ENCODE measurements at regions not wholly inside any gene's neighbourhood (a gene's known extent, or its start where the extent isn't known, plus 50 kb on each side); places are given as distances from the start of the nearest gene placed in this dataset.

DNA sequence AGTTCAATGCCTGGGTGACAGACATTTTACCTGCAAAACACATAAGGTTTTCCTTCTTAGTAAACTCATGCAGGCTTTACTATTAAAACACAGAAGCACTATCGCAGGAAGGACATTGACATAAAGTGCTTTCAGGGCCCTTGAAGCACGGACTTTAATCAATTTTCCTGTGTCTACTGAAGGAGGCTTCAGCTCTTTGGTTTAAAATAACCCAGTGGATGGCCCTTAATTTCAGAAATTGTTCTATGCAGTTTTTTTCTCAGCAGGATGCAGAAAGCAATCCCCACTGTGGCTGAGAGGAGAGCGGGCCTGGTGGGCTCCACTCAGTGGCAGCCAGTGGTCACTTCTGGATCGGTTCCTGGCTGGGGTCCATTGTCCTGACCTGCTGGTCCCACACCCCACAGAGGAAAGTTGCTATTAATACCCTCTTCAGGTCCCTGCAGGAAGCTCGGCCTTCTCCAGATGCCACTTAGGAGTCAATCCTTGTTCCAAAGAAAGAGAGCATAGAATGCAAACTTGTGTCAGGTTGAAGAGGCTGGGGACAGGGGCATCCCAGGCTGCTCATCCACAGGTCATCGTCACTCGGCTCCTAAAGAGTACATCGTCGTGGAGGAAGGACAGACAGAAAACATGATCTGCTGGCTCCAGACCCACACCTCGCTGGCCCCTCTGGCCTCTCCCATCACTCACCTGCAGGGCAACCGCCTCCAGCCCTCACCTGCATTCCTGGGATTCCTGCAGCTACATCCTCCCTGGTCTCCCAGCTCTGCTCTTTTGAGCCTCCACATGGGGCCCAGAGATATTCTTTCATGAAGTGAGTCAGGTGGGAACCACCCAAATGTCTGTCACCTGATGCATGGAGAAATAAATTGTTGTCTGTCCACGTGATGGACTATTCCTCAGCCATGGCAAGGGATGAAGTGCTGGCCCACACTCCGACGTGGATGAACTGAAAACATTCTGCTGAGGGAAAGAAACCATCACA is 153.1 kb downstream of the PSMG1 start:
- peaks cover 3% of the 10 kb centered on the region for H3K9me3 ChIP-seq (ENCODE audit: control insufficient read depth, low read depth, low read length)
- peak overlapping the region; percentile 9 for H3K27ac ChIP-seq (ENCODE audit: low read length)
- H3K4me1 ChIP-seq (ENCODE audit: control insufficient read depth, low read depth, low read length): peaks cover 19% of the 10 kb centered on the region
- H3K36me3 ChIP-seq (ENCODE audit: control insufficient read depth, low read depth, low read length): no peaks in the 10 kb centered on the region
- no peak overlapping the region for H3K4me3 ChIP-seq (ENCODE audit: low read length)
- no peaks in the 10 kb centered on the region for H3K27me3 ChIP-seq (ENCODE audit: control insufficient read depth, insufficient read depth, low read length)
- no peak overlapping the region for H3K9ac ChIP-seq (ENCODE audit: low read length)

DNA sequence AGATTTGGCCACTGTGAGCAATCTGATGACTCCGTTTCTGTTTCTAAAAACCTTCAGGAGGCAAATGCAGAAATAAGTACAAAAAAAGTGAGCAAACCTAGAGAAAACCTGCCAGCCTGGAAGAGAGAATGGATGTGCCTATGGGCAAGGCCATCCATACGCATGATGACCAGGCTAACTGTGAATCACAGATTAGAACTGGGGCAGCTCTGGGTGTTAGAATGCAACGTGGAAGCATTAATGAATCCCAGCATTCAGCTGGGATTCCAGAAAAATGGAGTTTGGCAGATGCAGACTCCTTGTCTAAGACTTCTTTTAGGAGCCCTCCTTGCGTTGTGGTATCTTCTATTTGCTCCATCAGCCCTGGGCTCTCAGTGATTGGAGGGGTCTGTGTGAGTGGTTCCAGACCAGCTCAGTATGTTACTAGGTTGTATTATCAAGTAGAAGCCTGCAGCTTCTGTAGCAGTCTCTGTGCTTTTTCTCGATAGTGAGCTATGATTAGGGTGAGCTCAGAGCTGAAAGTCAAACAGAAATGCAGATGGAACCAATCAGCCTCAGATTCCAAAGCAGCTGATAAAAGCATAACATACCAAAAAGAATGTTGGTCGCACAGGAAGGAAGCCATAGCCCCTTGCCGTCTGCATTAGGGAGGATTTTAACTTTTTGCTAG is 154.0 kb downstream of the PSMG1 start:
- H3K4me3 ChIP-seq (ENCODE audit: low read length): no peak overlapping the region
- H3K4me1 ChIP-seq (ENCODE audit: control insufficient read depth, low read depth, low read length): peaks cover 19% of the 10 kb centered on the region
- no peak overlapping the region for H3K9ac ChIP-seq (ENCODE audit: low read length)
- no peaks in the 10 kb centered on the region for H3K36me3 ChIP-seq (ENCODE audit: control insufficient read depth, low read depth, low read length)
- peaks cover 3% of the 10 kb centered on the region for H3K9me3 ChIP-seq (ENCODE audit: control insufficient read depth, low read depth, low read length)
- H3K27ac ChIP-seq (ENCODE audit: low read length): no peak overlapping the region
- H3K27me3 ChIP-seq (ENCODE audit: control insufficient read depth, insufficient read depth, low read length): no peaks in the 10 kb centered on the region

DNA sequence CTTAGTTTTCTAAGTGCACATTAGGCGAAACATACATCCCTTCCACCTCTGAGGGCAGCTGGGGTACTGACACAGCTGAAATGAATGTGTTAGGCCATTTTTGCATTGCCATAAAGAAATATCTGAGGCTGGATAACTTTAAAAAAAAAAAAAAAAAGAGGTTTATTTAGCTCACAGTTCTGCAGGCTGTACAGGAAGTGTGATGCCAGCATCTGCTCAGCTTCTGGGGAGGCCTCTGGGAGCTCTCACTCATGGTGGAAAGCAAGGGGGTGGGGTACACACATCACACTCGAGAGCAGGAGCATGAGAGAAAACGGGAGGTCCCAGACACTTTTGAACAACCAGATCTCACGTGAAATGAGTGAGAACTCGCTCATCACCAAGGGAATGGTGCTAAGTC is 158.1 kb downstream of the PSMG1 start:
- H3K9ac ChIP-seq (ENCODE audit: low read length): no peak overlapping the region
- no peak overlapping the region for H3K4me3 ChIP-seq (ENCODE audit: low read length)
- H3K36me3 ChIP-seq (ENCODE audit: control insufficient read depth, low read depth, low read length): no peaks in the 10 kb centered on the region
- H3K4me1 ChIP-seq (ENCODE audit: control insufficient read depth, low read depth, low read length): peaks cover 22% of the 10 kb centered on the region
- no peaks in the 10 kb centered on the region for H3K27me3 ChIP-seq (ENCODE audit: control insufficient read depth, insufficient read depth, low read length)
- peaks cover 3% of the 10 kb centered on the region for H3K9me3 ChIP-seq (ENCODE audit: control insufficient read depth, low read depth, low read length)
- H3K27ac ChIP-seq (ENCODE audit: low read length): no peak overlapping the region

DNA sequence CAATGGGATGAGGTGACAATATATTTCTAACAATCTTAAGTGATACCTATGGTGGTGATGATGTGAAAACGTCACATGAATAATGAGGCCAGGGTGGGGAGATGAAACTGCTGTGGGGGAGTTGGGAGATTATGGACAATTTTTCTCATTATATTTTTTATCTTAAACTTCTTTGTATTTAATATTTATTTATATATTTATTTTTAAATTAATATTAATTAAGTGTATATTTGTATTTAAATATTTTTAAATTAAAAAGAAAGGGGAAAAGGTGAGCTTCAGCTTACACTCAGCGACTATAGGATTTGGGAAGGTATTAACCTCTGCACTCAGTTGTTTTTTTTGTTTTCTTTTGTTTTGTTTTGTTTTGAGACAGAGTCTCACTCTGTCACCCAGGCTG is 158.7 kb downstream of the PSMG1 start:
- Histone ChIP-seq H3K9me3 (ENCODE audit: control insufficient read depth, low read depth, low read length) (peaks cover 3% of the 10 kb centered on the region), H3K9ac (ENCODE audit: low read length) (no peak overlapping the region), H3K4me3 (ENCODE audit: low read length) (no peak overlapping the region), H3K27ac (ENCODE audit: low read length) (no peak overlapping the region), H3K27me3 (ENCODE audit: control insufficient read depth, insufficient read depth, low read length) (no peaks in the 10 kb centered on the region), H3K4me1 (ENCODE audit: control insufficient read depth, low read depth, low read length) (peaks cover 15% of the 10 kb centered on the region), H3K36me3 (ENCODE audit: control insufficient read depth, low read depth, low read length) (no peaks in the 10 kb centered on the region)

DNA sequence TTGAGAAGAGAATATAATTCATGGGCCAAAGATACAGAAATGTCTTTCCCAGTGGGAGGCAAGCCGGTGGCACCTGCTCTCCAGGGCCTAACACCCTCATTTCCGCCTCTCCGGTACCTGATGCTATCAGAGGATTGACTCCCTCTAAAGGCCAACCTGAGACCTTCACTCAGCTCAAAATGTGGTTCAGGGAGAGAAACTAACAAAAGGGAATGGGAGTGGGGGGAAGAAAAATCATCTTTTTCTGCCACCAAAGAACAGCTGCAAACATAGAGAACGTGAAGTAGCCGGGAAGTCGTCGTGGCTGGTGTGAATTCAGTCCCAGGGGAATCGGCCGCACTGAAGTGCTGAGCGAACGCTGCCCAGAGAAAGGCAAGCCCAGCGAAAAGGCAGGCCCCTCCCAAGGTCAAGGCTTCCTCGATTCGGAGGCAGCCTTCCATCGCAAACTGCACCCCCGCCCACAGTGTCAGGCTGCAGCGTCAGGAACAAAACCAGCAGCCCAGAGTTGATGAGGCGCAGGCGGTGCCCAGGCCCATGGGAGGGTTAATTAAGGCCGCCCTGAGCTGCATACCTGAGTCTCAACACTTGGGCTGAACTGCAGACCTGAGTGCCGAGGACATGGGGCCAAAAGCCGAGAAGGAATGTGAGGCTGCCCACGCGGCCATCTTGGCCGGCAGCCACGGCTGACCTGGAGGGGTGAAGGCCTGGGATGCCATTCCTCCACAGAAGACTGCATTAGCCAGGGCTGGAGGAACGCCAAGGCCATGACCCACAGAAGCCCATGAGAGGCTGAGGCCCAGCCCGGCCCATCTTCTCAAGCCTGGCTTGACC is 160.2 kb downstream of the PSMG1 start:
- Histone ChIP-seq H3K36me3 (ENCODE audit: control insufficient read depth, low read depth, low read length) (no peaks in the 10 kb centered on the region), H3K27ac (ENCODE audit: low read length) (no peak overlapping the region), H3K4me1 (ENCODE audit: control insufficient read depth, low read depth, low read length) (peaks cover 10% of the 10 kb centered on the region), H3K27me3 (ENCODE audit: control insufficient read depth, insufficient read depth, low read length) (no peaks in the 10 kb centered on the region), H3K4me3 (ENCODE audit: low read length) (no peak overlapping the region), H3K9me3 (ENCODE audit: control insufficient read depth, low read depth, low read length) (peaks cover 1% of the 10 kb centered on the region), H3K9ac (ENCODE audit: low read length) (no peak overlapping the region)

DNA sequence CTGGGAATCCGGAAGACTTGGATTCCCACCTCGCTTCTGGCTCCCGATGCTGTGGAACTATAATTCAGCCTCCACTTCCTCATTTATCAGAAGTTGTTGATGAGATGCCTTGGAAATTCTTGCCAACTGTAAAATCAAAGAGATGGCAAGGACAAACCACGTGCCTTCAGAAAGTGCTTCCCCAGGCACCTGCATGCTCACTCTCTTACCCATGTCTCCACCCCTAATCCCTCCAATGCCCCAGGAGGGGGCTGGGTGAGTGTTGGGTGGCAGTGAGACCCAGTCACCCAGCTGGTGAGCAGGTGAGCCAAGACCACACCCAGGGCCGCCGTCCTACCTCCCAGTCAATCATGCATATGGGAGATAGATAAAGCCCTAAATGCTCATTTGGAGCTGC is 160.8 kb downstream of the PSMG1 start:
- Histone ChIP-seq H3K9me3 (ENCODE audit: control insufficient read depth, low read depth, low read length) (no peaks in the 10 kb centered on the region), H3K4me1 (ENCODE audit: control insufficient read depth, low read depth, low read length) (peaks cover 10% of the 10 kb centered on the region), H3K27me3 (ENCODE audit: control insufficient read depth, insufficient read depth, low read length) (no peaks in the 10 kb centered on the region), H3K27ac (ENCODE audit: low read length) (no peak overlapping the region), H3K9ac (ENCODE audit: low read length) (no peak overlapping the region), H3K36me3 (ENCODE audit: control insufficient read depth, low read depth, low read length) (no peaks in the 10 kb centered on the region), H3K4me3 (ENCODE audit: low read length) (no peak overlapping the region)

DNA sequence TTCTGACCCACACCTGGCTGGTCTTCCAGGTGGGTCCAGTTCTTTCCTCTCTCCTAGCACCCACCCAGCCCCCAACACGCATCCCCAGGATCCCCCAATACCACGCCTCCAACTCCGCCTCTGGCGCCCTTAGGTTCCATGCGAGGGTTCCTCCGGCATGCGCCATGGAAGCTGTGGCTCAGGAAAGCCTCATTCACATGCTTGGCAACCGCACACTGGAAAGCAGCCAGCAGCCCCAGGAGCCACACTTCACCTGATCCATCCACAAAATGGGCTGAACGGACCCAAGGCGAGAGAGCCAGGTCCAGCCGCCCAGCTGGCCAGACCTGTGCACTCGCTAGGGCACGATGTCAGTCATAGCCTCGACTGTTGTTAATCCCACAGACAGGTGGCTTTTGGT is 161.2 kb downstream of the PSMG1 start:
- H3K27ac ChIP-seq (ENCODE audit: low read length): no peak overlapping the region
- no peak overlapping the region for H3K9ac ChIP-seq (ENCODE audit: low read length)
- no peaks in the 10 kb centered on the region for H3K9me3 ChIP-seq (ENCODE audit: control insufficient read depth, low read depth, low read length)
- H3K36me3 ChIP-seq (ENCODE audit: control insufficient read depth, low read depth, low read length): no peaks in the 10 kb centered on the region
- peaks cover 10% of the 10 kb centered on the region for H3K4me1 ChIP-seq (ENCODE audit: control insufficient read depth, low read depth, low read length)
- H3K27me3 ChIP-seq (ENCODE audit: control insufficient read depth, insufficient read depth, low read length): no peaks in the 10 kb centered on the region
- no peak overlapping the region for H3K4me3 ChIP-seq (ENCODE audit: low read length)

DNA sequence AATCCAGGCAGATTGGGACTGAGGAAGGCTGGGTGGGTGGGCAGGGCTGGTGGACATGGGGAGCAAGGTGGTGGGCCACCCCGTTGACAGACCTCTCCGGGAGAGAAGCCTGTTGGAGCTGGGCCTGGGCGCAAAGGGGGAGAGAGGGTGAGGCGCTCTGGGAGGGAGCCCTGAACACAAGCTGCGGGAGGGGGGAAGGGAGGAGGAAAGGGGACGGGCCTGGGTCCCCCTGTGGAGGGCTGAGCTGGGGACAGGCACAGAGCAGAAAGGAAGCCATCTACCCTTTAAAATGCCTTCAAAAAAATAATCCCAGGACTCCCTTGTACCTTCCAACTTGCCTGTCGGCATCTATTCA is 161.8 kb downstream of the PSMG1 start:
- Histone ChIP-seq H3K4me1 (ENCODE audit: control insufficient read depth, low read depth, low read length) (peaks cover 10% of the 10 kb centered on the region), H3K27ac (ENCODE audit: low read length) (no peak overlapping the region), H3K9ac (ENCODE audit: low read length) (no peak overlapping the region), H3K27me3 (ENCODE audit: control insufficient read depth, insufficient read depth, low read length) (no peaks in the 10 kb centered on the region), H3K9me3 (ENCODE audit: control insufficient read depth, low read depth, low read length) (no peaks in the 10 kb centered on the region), H3K36me3 (ENCODE audit: control insufficient read depth, low read depth, low read length) (no peaks in the 10 kb centered on the region), H3K4me3 (ENCODE audit: low read length) (no peak overlapping the region)

DNA sequence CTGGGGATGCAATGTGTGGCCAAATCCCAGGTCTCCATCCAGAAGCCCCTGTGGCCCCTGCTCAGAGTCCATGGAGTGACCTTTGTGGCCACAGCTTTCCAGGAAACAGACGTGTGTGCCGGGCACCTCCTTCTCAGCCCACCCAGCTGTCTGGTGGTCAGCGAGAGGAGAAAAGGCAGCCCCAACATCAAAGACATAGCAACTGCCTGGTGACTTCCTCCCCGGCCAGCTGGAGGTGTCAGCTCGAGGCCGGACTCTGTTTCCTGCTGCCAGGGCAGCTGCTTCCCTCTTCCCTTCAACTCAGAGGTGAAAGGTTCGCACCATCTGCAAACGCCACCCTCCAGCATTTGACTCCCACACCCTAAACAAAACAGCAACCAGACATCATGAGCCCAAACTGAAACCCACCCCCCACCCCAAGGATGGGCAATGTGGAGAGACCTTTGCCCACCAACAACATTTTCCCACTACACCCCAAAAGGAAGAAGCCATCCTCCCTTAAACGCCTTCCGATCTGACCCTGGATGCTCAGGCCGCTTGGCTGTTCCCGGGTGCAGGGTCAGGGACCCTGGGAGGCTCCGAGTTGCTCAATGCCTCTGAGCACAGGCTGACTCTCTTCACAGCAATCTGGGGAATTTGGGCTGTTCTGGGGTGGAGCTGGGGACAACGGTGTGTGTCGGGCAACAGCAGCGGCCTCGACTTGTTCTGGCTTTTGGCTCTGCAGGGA is 162.3 kb downstream of the PSMG1 start:
- no peak overlapping the region for H3K9ac ChIP-seq (ENCODE audit: low read length)
- peaks cover 10% of the 10 kb centered on the region for H3K4me1 ChIP-seq (ENCODE audit: control insufficient read depth, low read depth, low read length)
- no peak overlapping the region for H3K27ac ChIP-seq (ENCODE audit: low read length)

DNA sequence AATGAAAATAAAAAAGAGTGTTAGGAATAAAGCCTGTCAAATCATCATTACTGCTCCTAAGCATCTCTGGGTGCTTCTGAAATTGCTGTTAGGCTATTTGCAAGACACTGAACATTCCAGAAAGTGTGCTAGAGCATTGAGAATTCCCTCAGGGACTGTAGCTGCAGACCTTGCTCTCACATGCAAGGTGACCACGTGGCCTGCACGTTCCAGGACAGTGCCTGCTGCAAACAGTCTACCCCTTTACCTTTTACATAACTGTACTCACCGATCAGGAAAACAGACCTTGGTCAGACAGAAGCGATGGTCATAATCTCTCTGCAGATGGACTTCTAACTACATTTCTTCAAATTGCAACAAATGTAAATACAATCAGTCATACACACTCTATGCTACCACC is 164.5 kb downstream of the PSMG1 start:
- no peak overlapping the region for H3K27ac ChIP-seq (ENCODE audit: low read length)
- no peaks in the 10 kb centered on the region for H3K9me3 ChIP-seq (ENCODE audit: control insufficient read depth, low read depth, low read length)
- no peak overlapping the region for H3K4me3 ChIP-seq (ENCODE audit: low read length)
- peaks cover 10% of the 10 kb centered on the region for H3K4me1 ChIP-seq (ENCODE audit: control insufficient read depth, low read depth, low read length)
- no peaks in the 10 kb centered on the region for H3K27me3 ChIP-seq (ENCODE audit: control insufficient read depth, insufficient read depth, low read length)
- H3K36me3 ChIP-seq (ENCODE audit: control insufficient read depth, low read depth, low read length): no peaks in the 10 kb centered on the region
- no peak overlapping the region for H3K9ac ChIP-seq (ENCODE audit: low read length)

More for the DNA sequence above, 162.3 kb downstream of the PSMG1 start:
- H3K36me3 ChIP-seq (ENCODE audit: control insufficient read depth, low read depth, low read length): no peaks in the 10 kb centered on the region
- H3K9me3 ChIP-seq (ENCODE audit: control insufficient read depth, low read depth, low read length): no peaks in the 10 kb centered on the region
- H3K27me3 ChIP-seq (ENCODE audit: control insufficient read depth, insufficient read depth, low read length): no peaks in the 10 kb centered on the region
- H3K4me3 ChIP-seq (ENCODE audit: low read length): no peak overlapping the region
